GM12878 (cell line): ENCODE measurements at regions not wholly inside any gene's neighbourhood (a gene's known extent, or its start where the extent isn't known, plus 50 kb on each side); places are given as distances from the start of the nearest gene placed in this dataset.

Experiments used
- BCL11A ChIP-seq: IDR thresholded peaks from 2 replicates; pipeline ENCODE4 v1.6.1; 2011; ENCODE audit warnings: low read depth, low read length
- CHD2 ChIP-seq: IDR thresholded peaks from 2 replicates; pipeline ENCODE4 v1.6.1; 2011; ENCODE audit warnings: low read depth, low read length, improper control_type of control experiment, borderline replicate concordance
- GABPA ChIP-seq: IDR thresholded peaks from 2 replicates; pipeline ENCODE4 v1.6.1; 2014; ENCODE audit warnings: antibody characterized with exemption, low read depth, mild to moderate bottlenecking, inconsistent platforms
- HDAC2 ChIP-seq: fragments of 200-600 bp; sonication (generic); IDR thresholded peaks from 2 replicates; pipeline ENCODE4 v1.6.1; 2017
- IRF3 ChIP-seq: fragments of 450-650 bp; IDR thresholded peaks from 2 replicates; pipeline ENCODE4 v1.6.1; 2014; ENCODE audit warnings: mild to moderate bottlenecking
- IRF5 ChIP-seq: fragments of 450-650 bp; IDR thresholded peaks from 2 replicates; pipeline ENCODE4 v1.6.1; 2017; ENCODE audit warnings: borderline replicate concordance
- NKRF ChIP-seq: fragments of 450-650 bp; conservative IDR thresholded peaks from 2 replicates; pipeline ENCODE4 v1.6.1; 2017; ENCODE audit warnings: mild to moderate bottlenecking, moderate library complexity
- POLR2A ChIP-seq: IDR thresholded peaks from 2 replicates; pipeline ENCODE4 v1.6.1; 2011; ENCODE audit warnings: low read depth, mild to moderate bottlenecking, low read length
- TBL1XR1 ChIP-seq: IDR thresholded peaks from 2 replicates; pipeline ENCODE4 v1.6.1; 2012; ENCODE audit warnings: low read depth, low read length, improper control_type of control experiment
- YBX1 ChIP-seq: fragments of 450-650 bp; IDR thresholded peaks from 2 replicates; pipeline ENCODE4 v1.6.1; 2016; ENCODE audit warnings: antibody characterized with exemption

- TF ChIP-seq HDAC2: no peak
- no peak for TF ChIP-seq GABPA
- no peak for TF ChIP-seq CHD2
- TF ChIP-seq POLR2A: no peak
- TF ChIP-seq NKRF: no peak
- TF ChIP-seq YBX1: no peak
- TF ChIP-seq TBL1XR1: no peak
- TF ChIP-seq IRF5: no peak
- no peak for TF ChIP-seq IRF3
- TF ChIP-seq BCL11A: no peak
Observed at GRCh38 chr3:89714237-89714636, 606.8 kb downstream of the EPHA3 start (continued).
